Stimulated activated CD8-positive, alpha-beta memory T cell treated with anti-CD3 and anti-CD28 coated beads, Interleukin-15, amount 100 ng/mL, for 4 hours (primary cell): ENCODE measurements at regions not wholly inside any gene's neighbourhood (a gene's known extent, or its start where the extent isn't known, plus 50 kb on each side); places are given as distances from the start of the nearest gene placed in this dataset.

ENCODE experiments used
- DNase-seq, 2 donors: peaks; one replicate each; pipeline ENCODE4 v3.0.0-alpha.2; 2020; ENCODE audit warnings: low read depth in 2 of 2

DNA sequence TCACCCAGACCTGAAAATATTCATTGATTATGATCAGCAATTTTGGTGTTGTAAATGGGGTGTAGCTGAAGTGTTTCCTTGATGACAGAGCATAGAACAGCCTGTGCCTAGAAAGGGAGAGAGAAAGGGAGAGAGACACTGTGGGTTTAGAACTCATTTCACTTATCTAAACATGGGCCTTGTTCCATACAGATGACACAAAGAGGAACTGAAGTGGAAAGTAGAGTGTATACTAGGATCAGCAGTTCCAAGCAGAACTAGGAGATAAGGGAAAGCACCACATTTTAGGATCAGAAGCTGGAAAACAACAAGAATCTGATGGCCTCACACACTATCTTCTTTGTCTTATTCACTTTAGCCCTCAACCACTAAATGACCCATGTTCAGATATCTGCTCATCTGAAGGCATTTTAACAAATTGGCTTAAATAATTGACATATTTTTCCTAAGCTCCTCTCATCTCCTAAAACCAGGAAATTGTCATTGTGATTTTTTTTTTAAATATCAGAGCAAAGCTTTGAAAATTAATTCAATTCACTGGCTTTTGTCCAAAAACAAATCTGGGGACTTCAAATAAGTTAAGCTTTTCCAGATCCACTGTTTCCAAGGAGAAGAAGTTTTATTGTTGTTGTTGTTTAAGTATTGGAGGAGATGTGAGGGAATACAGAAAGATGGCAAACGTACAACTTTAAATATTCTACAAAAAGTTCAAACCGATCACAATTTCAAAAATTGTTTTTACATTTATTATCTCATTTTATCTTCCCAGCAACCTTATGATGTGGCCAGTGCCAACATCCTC, 103.8 kb downstream of the LYPLAL1 start:
- DNase-seq: no peak

DNA sequence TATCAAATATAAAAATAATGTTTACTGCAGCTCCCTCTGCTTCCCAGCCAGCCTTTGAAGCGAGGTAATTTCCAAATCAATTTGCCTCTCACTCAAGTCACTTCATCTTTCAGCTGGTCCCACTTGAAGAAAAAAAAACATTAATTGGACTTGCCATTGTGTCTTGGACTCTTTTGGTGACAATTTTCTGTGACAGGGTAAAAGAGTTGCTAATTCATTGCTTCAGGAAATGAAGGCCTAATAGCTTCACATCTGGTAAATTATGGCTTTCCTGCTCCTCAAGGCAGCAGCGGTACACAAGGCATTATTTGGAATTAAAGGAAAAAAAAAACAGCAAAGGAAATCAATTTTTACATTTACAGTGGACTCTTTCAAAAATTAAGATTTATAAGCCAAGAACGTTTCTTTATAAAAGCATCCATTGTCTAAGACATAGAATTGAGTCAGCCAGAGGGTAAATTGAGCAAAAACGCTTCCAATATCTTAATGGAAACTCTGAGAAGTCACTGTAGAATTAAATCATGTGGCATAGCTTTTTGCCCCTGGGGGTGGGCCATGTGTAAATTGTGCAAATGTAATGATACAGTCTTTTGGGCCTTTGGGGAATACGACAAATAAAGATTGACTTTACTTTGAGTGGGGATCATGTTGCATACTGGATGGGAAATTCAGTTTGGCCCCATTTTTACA, 102.5 kb downstream of the LYPLAL1 start:
- no peak for DNase-seq

DNA sequence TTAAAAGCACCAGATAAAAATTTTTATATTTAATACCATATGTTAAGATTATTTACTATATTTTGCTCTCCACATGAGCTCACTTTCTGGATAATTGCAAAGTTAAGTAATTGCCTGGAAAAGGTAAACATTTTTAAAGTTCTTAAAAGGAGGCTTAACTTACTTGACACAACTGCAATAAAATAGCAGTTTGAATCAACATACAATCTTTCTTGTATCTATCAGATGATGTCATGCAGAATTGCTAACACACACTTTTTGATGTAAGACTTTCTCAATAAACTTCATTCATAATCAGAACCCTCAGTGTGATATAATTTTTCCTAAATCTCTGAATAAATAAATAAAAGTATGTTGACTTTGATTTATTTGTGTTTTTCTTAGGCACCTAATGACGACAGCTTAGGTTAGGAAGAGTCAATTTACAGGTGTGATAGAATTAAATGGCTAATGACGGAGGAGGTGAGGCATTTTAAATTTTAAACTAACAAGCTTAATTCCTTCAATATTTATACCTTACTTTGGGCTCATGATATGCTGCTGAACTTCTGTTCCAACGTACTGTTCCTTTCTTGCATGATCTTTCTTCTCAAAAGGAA, 99.5 kb downstream of the LYPLAL1 start:
- DNase-seq: no peak

DNA sequence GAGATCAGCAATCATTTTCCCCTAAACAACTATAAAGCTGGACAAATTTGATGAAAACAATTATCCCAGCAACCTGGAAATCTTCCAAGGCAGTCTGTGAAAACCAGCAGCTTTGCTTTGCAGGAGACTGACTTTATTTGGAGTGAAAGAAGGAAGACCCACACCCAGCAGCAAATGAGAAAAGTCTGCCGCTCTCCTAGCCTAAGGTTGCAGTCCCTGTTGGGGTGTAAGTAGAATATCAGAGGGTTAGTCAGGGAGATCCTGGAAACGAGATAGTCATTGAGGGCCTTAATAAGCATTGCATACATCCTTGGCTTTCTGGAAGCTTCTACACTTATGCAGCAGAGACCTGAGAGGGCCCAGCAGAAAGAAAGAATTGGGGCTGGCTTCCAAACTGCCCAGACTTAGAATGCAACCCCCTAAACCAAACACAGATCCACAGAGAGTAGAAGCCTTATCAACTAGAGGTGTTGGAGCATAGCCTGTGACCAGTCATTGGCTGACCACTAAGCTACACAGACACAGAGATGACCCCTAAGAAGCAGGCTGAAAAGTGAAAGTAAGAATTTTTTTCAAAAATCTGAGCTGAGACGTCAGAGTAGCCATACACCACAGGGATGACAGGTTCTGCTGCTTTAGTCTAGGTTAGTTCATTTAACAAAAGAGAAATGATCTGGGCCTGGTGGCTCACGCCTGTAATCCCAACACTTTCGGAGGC, 98.3 kb downstream of the LYPLAL1 start:
- DNase-seq: no peak

DNA sequence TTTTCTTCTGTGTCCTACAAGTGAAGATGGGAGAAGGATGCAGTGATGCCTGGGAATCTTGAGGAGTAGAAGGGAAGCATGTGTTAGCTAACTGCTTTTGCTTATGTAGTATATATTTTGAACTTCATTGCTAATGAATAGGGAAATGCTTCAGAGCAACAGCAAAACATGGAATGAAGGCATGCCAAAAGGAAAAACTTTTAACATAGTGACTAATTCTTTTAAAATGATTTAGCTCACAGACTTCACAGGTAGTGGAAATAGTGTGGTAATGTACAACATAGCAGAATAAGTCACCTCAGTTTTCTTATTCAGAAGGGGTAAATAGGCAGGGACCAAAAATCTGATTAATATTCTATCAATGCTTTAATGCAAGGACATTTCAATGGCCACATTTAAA, 95.5 kb downstream of the LYPLAL1 start:
- no peak for DNase-seq

DNA sequence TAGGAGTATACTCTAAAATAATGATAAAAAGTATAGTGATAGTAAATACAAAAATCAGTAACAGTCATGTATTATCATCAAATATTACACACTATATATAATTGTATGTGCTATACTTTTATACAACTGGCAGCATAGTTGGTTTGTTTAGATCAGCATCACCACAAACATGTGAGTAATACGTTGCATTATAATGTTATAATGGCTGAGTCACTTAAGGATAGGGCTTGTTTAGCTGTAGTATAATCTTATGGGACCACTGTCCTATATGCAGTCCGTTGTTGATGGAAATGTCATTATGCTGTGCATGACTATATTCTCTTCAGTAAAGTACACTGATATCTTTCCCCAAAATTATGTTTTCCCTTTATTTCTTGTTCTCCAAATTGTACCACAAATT, 92.8 kb downstream of the LYPLAL1 start:
- no peak for DNase-seq

DNA sequence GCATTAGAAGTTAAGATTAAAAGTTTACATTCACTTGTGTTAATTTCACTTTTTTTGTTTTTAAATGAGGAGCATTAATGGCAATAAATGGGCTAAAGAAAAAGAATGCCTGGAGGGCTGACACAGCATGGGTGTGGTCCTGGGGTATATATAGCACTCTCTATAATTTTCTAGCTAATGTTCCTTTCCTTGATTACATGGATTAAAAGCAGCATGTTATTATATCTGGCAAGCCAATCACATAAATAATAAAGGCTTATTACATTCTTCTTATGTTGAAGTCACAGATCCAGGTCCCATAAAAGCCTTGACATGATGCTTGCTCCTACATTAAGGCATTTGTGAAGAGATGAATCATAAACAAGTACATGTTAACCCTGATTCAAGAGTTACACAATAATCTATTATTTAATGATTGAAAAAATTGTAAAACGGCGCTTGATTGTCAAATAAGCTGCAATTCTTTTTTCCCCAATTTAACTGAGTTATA, 91.4 kb downstream of the LYPLAL1 start:
- DNase-seq: no peak

DNA sequence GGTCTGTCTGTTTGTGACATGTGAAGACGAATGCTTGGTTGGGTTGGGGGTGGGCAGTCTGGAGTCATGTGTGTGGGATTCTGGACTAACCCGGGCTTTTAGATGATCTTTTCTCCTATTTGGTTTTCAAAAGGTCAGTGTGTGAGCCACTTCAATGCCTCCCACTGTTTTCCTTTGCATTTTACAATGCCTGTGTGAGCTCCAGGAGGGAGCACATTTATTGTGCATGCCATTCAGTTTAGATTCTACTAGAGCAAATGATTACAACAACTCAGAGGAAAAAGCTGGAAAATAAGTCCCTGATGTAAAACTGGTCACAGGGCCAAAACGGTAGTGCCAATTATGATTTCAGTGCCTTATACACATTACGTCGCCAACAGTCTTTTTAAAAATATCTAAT, 90.9 kb downstream of the LYPLAL1 start:
- DNase-seq: no peak
